ENCODE measurements at regions not wholly inside any gene's neighbourhood (a gene's known extent, or its start where the extent isn't known, plus 50 kb on each side); places are given as distances from the start of the nearest gene placed in this dataset.

GRCh38 chr2:226495466-226496272, 304.0 kb downstream of the IRS1 start:
- ChIA-PET CTCF (interaction anchor here (0.6 to 0.7 kb wide), 2 partner anchors 60 to 307 kb away, joined by 3 read pairs; no protein-coding TSS in a partner anchor), POLR2A (no interaction called here)
- Histone ChIP-seq H3K27ac (ENCODE audit: extremely low read depth, low read depth, low read length) (no peak overlapping the region), H3K4me1 (ENCODE audit: control insufficient read depth, insufficient read depth, low read length) (no peaks in the 10 kb centered on the region), H3K36me3 (ENCODE audit: control insufficient read depth in 2 of 2, insufficient read depth in 1 of 2, low read length in 2 of 2) (no peaks in the 10 kb centered on the region), H3K9me3 (ENCODE audit: control insufficient read depth, insufficient read depth, low read depth, low read length) (no peaks in the 10 kb centered on the region), H3K4me3 (ENCODE audit: low read depth, low read length) (no peak overlapping the region)
- TF ChIP-seq, protein P1, sequence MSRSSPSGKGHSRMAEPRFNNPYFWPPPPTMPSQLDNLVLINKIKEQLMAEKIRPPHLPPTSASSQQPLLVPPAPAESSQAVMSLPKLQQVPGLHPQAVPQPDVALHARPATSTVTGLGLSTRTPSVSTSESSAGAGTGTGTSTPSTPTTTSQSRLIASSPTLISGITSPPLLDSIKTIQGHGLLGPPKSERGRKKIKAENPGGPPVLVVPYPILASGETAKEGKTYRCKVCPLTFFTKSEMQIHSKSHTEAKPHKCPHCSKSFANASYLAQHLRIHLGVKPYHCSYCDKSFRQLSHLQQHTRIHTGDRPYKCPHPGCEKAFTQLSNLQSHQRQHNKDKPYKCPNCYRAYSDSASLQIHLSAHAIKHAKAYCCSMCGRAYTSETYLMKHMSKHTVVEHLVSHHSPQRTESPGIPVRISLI (tag by site-specific recombination; IDR thresholded peaks at IDR 0.05) = no peak

GRCh38 chr2:226491112-226491511, 308.5 kb downstream of the IRS1 start:
- CTCF ChIA-PET = no interaction called here
- H3K4me3 ChIP-seq (ENCODE audit: low read depth, low read length) = no peak overlapping the region
- TF ChIP-seq ZNF140 (tag by site-specific recombination; IDR thresholded peaks at IDR 0.05) (no peak), ZNF843 (tag by site-specific recombination; IDR thresholded peaks at IDR 0.05) (no peak), ZNF777 (tag by site-specific recombination; IDR thresholded peaks at IDR 0.05; ENCODE audit: borderline replicate concordance) (no peak), ZNF248 (tag by site-specific recombination; IDR thresholded peaks at IDR 0.05) (no peak), ZNF558 (tag by site-specific recombination; IDR thresholded peaks at IDR 0.05) (no peak), KLF1 (tag by site-specific recombination; IDR thresholded peaks at IDR 0.05) (no peak), ZNF596 (tag by site-specific recombination; IDR thresholded peaks at IDR 0.05) (no peak), ZNF624 (tag by site-specific recombination; IDR thresholded peaks at IDR 0.05) (no peak)
- H3K4me1 ChIP-seq (ENCODE audit: control insufficient read depth, insufficient read depth, low read length) = no peaks in the 10 kb centered on the region
- no peaks in the 10 kb centered on the region for H3K9me3 ChIP-seq (ENCODE audit: control insufficient read depth, insufficient read depth, low read depth, low read length)
- H3K27ac ChIP-seq (ENCODE audit: extremely low read depth, low read depth, low read length) = no peak overlapping the region
- H3K36me3 ChIP-seq (ENCODE audit: control insufficient read depth in 2 of 2, insufficient read depth in 1 of 2, low read length in 2 of 2) = no peaks in the 10 kb centered on the region
- POLR2A ChIA-PET = no interaction called here

GRCh38 chr2:226489775-226490541, 309.7 kb downstream of the IRS1 start:
- Histone ChIP-seq H3K4me3 (ENCODE audit: low read depth, low read length) (no peak overlapping the region), H3K9me3 (ENCODE audit: control insufficient read depth, insufficient read depth, low read depth, low read length) (no peaks in the 10 kb centered on the region), H3K27ac (ENCODE audit: extremely low read depth, low read depth, low read length) (no peak overlapping the region), H3K4me1 (ENCODE audit: control insufficient read depth, insufficient read depth, low read length) (no peaks in the 10 kb centered on the region), H3K36me3 (ENCODE audit: control insufficient read depth in 2 of 2, insufficient read depth in 1 of 2, low read length in 2 of 2) (no peaks in the 10 kb centered on the region)
- ChIA-PET POLR2A (no interaction called here), CTCF (no interaction called here)
- no peak for TF ChIP-seq ZNF530 (tag by site-specific recombination; IDR thresholded peaks at IDR 0.05; ENCODE audit: low read depth)
- TF ChIP-seq ZNF791 (tag by site-specific recombination; IDR thresholded peaks at IDR 0.05) = no peak
- no peak for TF ChIP-seq ZNF274 (IDR thresholded peaks at IDR 0.05; ENCODE audit: low read length)
- no peak for TF ChIP-seq ZNF274 (tag by site-specific recombination; IDR thresholded peaks at IDR 0.05; ENCODE audit: borderline replicate concordance)
- no peak for TF ChIP-seq HOXC10 (CRISPR knock-in tag; IDR thresholded peaks at IDR 0.05)
- TF ChIP-seq ZNF433 (tag by site-specific recombination; IDR thresholded peaks at IDR 0.05; ENCODE audit: low read depth) = no peak
- no peak for TF ChIP-seq IKZF3 (tag by site-specific recombination; IDR thresholded peaks at IDR 0.05)

GRCh38 chr2:226488034-226488433, 311.6 kb downstream of the IRS1 start:
- ChIA-PET CTCF (no interaction called here), POLR2A (no interaction called here)
- no peaks in the 10 kb centered on the region for H3K9me3 ChIP-seq (ENCODE audit: control insufficient read depth, insufficient read depth, low read depth, low read length)
- H3K36me3 ChIP-seq (ENCODE audit: control insufficient read depth in 2 of 2, insufficient read depth in 1 of 2, low read length in 2 of 2) = no peaks in the 10 kb centered on the region
- H3K4me1 ChIP-seq (ENCODE audit: control insufficient read depth, insufficient read depth, low read length) = 0 out of 2 replicates have a peak, but pooled peaks cover 2% of the 10 kb centered on the region
- no peak overlapping the region for H3K27ac ChIP-seq (ENCODE audit: extremely low read depth, low read depth, low read length)
- H3K4me3 ChIP-seq (ENCODE audit: low read depth, low read length) = no peak overlapping the region
- TF ChIP-seq ZNF624 (tag by site-specific recombination; IDR thresholded peaks at IDR 0.05) (no peak), OSR2 (tag by site-specific recombination; IDR thresholded peaks at IDR 0.05) (no peak), ZNF571 (tag by site-specific recombination; IDR thresholded peaks at IDR 0.05) (no peak), ZNF76 (tag by site-specific recombination; IDR thresholded peaks at IDR 0.05; ENCODE audit: borderline replicate concordance, low read depth) (no peak), ZBTB17 (tag by site-specific recombination; IDR thresholded peaks at IDR 0.05) (no peak), ZNF777 (tag by site-specific recombination; IDR thresholded peaks at IDR 0.05; ENCODE audit: borderline replicate concordance) (no peak), ZNF16 (tag by site-specific recombination; IDR thresholded peaks at IDR 0.05; ENCODE audit: low read depth) (no peak), BCL11B (tag by site-specific recombination; IDR thresholded peaks at IDR 0.05; ENCODE audit: low read depth) (no peak), KLF1 (tag by site-specific recombination; IDR thresholded peaks at IDR 0.05) (no peak), ZNF112 (tag by site-specific recombination; IDR thresholded peaks at IDR 0.05) (no peak)
